HUDEP-2 (cell line): ENCODE measurements at regions not wholly inside any gene's neighbourhood (a gene's known extent, or its start where the extent isn't known, plus 50 kb on each side); places are given as distances from the start of the nearest gene placed in this dataset.
"Not testable (repeated sequence)": the region's sequence is repeated elsewhere in the genome, so short reads cannot be mapped to it uniquely, and the experiment has no call there.

Source experiments
- DNase-seq, 76 experiments: peaks; one replicate each; lab custom pipeline; 2025; ENCODE audit not compliant: unreplicated experiment in 76 of 76; lab: John Stamatoyannopoulos, UW

- no peak for DNase-seq
Observed at GRCh38 chr12:75685617-75686225, 174.3 kb upstream of the KRR1 start.

GRCh38 chr12:75684678-75685616 is 173.5 kb upstream of the KRR1 start:
- DNase-seq = no peak

DNA sequence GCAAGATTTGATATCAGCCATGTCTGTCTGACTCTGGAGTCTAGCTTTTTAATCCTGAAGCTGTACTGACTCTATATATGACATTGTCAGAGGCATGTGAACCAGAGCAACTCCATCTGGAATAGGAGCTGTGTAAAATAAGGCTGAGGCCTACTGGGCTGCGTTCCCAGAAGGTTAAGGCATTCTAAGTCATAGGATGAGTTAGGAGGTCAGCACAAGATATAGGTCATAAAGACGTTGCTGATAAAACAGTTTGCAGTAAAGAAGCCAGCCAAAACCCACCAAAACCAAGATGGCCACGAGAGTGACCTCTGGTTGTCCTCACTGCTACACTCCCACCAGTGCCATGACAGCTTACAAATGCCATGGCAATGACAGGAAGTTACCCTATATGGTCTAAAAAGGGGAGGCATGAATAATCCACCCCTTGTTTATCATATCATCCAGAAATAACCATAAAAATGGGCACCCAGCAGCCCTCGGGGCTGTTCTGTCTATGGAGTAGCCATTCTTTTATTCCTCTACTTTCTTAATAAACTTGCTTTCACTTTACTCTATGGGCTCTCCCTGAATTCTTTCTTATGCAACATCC is 172.7 kb upstream of the KRR1 start:
- DNase-seq = not testable (repeated sequence)

- DNase-seq = no peak
Observed at GRCh38 chr12:75683220-75683619, 171.8 kb upstream of the KRR1 start.

- DNase-seq = no peak
Observed at GRCh38 chr12:75677522-75677921, 166.1 kb upstream of the KRR1 start.

DNA sequence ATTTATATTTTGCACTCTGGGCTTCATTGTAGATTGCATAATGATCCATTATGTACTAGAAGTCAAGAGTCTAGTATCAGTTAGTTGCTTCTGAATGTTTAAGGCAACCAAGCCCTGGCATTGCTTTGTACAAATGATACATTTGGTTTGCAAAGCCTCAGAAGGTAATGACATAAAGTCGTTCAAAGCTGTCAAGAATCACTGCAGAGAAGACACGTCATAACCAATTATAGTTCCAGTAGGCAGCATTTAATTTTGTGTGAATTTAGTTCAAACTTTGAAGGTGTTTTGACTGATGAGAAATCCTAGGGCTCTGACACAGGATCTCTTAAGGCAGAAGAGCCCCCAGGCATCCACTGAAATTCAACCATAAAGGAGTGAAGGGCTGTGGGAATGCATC is 163.0 kb upstream of the KRR1 start:
- no peak for DNase-seq

GRCh38 chr12:75672200-75672599 is 160.8 kb upstream of the KRR1 start:
- DNase-seq = no peak

- DNase-seq = no peak
Observed at GRCh38 chr12:75670216-75670615, 158.8 kb upstream of the KRR1 start.

GRCh38 chr12:75666939-75667334 is 155.5 kb upstream of the KRR1 start:
- no peak for DNase-seq

DNA sequence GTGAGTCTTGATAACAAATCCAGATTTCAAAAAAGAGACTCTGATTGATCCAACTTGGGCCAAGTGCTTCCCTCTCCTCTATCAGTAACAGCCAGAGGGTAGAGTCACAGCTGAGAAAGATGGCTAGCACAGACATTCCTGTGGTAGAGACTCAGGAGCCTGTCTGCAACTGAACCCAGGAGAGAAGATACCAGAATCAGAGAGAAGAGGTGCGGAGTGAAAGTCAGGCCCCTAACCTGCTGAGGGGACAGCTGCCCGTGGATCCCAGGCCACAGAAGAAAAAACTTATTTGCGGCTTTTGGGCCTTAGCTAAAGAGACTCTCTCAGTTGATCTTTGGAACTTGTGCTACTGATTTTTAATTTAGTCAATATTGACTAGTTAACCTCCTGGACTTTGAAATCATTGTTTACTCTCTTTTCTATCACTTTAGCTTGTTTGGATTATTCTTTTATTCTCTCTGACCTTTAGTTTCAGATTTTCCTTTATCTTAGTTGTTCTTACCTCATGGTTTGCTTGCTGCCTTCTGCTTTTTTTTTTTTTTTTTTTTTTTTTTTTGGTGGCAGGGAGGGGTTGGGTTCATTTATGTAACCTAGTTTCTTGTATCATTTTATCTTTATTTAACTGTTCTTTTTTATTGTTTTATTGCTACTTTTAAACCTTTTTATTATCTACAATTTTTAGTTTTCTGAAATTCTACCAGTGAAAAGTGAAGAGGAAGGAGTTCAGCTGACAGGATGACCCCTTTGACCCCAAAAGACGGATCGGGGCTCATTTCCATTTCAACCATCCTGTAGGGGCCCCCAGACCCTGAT is 154.9 kb upstream of the KRR1 start:
- no peak for DNase-seq

DNA sequence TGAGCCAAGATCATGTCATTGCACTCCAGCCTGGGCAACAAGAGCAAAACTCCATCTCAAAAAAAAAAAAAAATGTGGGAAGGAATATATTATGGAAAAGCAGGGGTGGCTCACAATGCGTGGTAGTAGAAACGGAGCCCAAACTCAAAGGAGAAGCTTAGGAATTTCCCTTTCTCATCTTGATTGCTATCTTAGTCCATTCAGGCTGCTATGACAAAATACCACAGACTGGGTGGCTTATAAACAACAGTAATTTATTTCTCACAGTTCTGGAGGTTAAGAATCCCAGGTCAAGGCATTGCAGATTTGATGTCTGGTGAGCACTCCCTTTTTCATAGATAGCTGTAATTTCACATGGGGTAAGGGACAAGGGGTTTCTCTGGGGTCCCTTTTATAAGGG is 153.8 kb upstream of the KRR1 start:
- DNase-seq = no peak

- no peak for DNase-seq
Observed at GRCh38 chr12:75662511-75663159, 151.2 kb upstream of the KRR1 start.

DNA sequence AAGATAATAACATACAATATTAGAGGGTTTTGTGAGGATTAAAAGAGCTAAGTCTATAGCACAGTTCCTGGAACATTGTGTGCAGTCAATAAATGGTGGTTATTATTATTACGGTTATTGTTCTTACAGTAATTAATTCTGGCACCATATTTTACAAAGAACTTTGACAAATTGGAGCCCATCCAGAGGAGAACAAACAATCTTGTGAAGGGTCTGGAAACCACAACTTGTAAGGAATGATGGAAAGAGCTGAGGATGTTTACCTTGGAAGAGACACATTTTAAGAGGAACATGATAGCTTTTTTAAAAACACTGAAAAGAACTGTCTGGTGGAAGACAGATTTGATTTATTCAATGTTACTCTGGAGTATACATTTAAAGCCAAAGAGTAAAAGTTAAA is 150.5 kb upstream of the KRR1 start:
- no peak for DNase-seq

DNA sequence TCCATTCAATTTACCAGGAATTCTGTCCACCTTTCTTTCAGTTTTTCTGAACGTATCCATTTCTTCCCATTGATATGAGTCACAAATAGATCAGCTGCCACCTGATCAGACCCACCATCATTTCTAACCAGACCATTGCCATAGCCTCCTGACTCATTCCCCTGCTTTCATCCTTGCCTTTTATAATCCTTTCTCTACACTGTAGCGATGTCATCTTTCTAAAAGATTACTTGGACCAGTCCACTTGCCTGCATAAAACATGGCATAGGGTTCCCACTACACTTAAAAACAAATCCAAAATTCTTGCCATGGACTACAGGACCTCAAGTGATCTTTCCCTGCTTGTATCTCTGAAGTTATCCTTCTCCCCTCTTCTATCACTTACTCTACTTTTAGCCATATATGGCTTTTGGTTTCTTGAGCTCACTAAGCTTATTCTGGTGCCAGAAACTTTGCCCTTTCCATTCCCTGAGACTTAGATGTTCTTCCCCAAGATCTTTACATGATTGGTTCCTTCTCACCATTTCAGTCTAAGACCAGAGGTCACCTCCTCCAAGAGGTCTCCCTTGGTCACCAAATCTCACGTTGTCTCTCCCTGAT is 149.5 kb upstream of the KRR1 start:
- DNase-seq = no peak

DNA sequence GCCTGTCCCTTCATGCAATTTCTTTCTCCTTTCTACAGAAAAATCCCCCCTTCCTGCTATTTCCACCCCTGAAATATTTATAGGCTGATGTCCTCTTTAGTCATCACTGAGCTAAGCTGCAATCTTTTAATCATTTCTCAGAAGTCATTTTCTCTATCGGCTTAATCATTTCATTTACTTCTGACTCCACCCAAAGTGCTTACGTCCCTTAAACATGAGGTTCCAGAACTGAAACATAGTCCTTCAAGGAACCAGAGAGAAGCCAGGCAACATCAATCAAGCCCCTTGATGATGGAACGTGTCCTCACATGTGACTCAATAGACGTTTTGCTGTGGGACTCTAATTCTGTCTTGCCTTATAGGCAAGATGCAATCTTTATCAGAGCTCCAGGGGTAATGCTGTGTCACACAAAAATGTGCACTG is 148.7 kb upstream of the KRR1 start:
- DNase-seq = no peak

DNA sequence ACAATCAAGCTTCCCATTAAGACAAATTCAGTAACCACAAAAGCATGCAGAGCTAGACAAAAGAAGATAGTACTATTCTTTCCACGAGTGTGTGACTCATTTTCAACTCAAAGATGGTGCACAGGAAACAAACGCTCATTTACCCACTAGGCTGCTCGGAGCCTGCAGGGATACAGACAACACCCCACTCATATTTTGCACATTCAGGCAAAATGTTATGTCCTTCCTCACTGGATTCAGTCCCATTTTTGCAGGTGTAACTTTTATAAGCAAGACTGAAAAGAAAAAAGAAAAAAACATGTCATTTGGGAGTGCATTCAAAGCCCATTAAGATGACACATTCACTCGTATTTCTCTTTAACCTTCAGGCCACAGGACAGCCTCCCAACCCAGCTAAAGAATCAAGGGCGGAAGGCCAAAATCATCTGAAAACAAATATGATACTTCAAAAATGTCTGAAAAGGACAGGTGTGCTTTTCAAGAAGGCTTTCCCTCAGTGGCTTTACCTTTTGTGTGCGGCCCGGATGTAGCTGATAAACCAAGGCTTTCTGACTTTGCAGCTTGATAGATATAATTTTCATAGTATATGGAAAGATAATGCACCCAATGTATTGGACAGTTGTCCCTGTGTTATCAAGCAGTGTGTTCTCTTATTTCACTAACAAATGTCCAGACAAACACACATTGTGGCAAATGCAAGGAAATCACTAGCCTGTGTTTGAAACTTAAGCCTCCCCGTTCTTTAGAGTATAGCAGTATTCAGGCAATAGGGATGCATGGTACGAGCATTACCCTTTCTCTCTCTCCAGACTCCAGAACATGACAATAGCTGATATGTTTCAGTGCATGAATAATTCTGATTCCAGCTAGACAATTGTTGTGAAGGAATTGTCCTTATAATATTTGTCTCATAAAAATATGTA is 147.8 kb upstream of the KRR1 start:
- no peak for DNase-seq

DNA sequence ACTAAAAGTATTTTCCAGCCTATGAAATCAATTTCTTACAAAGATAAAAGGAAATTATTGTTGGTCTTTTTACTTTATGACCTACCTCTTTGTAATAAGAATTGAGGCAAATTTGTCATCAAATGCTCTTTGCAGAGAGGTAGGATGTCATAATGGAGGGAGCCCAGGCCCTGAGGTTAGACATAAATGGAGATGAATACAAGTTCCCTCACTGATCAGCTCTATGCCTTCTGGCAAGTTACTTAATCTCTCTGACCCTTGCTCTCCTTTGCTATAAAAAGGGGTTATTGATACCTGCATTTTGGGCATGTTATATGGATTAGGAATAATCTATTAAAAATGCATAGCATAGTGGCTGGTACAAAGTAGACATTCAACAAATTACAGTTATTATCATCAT is 146.9 kb upstream of the KRR1 start:
- DNase-seq = no peak

- DNase-seq = no peak
Observed at GRCh38 chr12:75657831-75658230, 146.4 kb upstream of the KRR1 start.

GRCh38 chr12:75657354-75657753 is 145.9 kb upstream of the KRR1 start:
- DNase-seq = not testable (repeated sequence)
